HG03460 (cell line): ENCODE measurements at regions not wholly inside any gene's neighbourhood (a gene's known extent, or its start where the extent isn't known, plus 50 kb on each side); places are given as distances from the start of the nearest gene placed in this dataset.
"Not testable (repeated sequence)": the region's sequence is repeated elsewhere in the genome, so short reads cannot be mapped to it uniquely, and the experiment has no call there.

Experiments used
- ATAC-seq: cut with Tn5 transposase; IDR thresholded peaks from one replicate; pipeline ENCODE4 v1.9.1; 2021; ENCODE audit not compliant: unreplicated experiment

DNA sequence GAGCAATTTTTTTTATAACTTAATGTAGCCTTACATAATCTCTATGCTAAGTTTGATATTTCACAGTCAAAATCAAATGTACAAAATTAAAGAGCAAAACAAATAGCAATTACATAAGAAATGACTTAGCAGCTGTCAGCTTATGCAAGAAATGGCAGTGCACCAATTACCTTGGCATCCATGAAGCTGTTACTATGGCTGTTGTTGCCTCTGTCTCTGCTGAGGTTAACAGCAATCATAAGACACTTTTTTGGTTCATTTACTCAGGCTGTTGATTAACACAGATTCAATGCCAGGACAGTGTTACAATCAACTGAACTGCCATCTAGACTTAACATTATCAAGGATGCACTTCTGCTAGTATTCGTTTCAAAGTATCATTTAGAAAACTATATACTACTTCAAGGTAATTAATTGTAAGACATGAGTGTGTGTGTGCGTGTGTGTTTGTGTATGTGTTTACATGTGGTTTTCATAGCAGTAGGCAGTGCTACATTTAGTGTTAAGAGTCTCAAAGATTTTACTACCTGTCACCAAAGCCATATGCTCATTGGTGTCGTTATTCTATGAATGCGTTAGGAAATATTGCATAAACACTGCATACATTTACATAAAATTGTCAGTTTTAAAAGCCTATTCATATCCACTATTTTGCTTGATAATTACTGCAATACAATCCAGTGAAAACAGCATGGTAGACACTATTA is 1084.2 kb upstream of the COX7C start:
- ATAC-seq, result no peak

DNA sequence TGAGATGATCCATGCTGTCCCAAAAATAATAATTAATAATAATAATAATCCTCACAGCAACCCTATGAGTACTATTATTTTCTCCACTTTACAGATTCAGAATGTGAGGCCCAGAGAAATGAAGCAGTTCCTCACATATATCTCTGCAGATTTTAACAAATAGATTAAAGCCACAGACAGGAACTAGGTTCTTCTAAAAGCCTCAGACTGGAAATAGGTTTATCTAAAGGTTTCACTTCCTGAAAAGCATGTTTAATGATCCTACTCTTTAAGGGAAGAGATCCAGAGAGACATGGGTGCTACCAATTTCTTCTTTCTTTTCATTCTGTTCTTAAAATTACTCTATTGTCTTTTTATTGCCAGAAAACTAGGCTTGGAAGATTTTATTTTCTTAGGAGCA is 1079.4 kb upstream of the COX7C start:
- no peak for ATAC-seq

DNA sequence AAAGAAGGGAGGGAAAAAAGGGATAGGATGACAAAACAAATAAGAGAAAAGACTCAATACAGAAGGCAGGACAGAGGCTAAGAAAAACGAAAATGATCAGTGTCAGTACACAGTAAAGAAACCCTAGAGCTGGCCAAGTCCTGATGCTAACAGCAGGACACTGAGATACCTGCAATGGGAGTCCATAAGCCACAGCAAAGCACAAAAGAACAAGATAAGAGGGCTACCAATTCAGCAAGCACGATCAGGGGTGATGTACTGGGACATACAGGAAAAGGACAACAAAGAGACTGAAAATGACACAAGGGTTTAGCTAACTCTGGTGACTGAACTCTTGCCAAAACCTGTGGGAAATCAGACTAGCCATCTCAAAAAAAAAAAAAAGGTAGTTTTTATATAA is 1072.6 kb upstream of the COX7C start:
- no peak for ATAC-seq

DNA sequence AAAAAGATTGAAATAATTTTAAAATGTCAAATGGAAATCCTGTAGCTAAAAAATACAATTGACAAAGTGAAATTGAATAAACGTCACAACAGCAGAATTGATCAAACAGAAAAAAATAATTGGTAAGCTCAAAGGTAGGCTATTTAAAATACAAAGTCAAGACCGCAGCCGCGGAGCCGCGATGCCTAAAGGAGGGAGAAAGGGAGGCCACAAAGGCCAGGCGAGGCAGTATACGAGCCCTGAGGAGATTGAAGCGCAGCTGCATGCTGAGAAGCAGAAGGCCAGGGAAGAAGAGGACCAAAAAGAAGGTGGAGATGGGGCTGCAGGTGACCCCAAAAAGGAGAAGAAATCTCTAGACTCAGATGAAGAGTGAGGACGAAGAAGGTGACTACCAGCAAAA is 1068.5 kb upstream of the COX7C start:
- no peak for ATAC-seq

DNA sequence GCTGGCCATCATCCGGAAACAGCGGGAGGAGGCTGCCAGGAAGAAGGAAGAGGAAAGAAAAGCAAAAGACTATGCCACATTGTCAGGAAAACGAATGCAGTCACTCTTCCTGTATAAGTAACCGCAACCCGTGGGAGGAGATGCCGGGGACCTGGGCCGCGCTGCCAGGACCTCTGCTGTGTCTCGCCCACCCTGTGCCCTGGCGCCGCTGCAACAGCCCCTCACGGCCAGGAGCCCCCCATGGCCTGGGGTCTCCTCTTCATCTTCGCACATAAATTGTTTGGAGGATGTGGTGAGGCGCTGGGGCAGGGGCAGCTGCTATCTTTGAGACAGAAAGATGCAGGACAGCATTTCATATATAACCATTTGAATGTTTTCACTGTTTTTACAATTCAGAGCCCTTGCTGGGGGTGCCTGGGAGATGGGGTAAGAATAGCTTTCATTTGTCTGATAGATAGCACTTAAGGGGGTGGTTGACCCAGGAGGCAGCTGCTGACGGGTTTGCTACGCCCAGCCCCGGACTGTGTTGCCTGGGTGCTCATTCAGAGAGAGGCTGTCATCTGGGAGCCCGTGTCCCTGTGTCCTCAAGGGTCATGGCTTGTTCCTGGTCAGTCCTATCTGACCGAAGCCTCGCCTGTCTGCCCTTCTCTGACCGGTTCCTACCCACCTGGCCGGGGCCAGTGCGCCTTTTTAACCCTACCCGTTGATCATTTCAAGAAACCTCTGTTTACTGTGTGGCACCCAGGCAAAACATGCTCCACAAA is 1067.7 kb upstream of the COX7C start:
- ATAC-seq, result no peak

DNA sequence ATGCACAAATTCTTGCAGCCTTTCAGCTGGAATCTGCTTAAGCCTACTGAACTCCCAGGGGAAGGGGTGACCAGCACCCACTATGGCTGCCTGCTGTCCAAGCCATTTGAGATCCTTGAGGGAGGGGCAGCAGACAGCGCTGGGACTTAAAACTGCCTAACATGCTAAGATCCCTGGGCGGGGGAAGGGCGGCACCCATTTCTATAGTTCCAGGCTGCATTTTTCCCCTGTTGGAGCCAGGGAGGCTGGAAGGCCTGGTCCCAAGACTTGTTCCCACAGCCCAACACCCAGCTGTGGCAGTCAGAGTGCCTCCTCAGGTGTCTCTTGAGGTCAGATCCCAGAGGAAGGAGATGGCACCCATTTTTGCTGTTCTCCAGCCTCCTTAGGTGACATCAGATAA is 1061.3 kb upstream of the COX7C start:
- ATAC-seq, result no peak

DNA sequence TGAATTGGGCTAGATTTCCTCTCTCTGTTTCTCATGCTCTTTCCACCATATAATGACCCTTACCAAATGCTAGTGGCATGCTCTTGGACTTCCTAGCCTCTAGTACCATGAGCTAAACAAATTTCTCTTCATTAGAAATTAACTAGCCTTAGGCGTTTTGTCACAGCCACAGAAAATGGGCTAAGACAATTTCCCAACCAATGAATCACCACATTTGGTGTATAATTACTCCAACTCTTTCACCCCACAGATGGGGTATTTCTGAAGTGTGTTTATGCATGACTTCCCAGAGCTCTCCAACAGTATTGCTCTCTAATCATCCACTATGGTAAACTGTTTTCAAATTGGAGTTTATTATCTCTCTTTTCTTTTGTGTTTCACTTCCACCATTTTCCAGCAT is 1041.1 kb upstream of the COX7C start:
- ATAC-seq, result no peak

DNA sequence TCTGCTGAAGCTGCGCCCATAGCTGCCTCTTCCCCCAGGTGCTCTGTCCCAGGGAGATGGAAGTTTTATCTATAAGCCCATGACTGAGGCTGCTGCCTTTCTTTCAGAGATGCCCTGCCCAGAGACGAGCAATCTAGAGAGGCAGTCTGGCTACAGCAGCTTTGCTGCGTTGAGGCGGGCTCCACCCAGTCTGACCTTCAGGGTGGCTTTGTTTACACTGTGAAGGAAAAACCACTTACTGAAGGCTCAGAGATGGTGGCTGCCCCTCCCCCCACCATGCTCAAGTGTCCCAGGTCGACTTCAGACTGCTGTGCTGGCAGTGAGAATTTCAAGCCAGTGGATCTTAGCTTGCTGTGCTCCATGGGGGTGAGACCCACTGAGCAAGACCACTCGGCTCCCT is 1029.9 kb upstream of the COX7C start:
- not testable (repeated sequence) for ATAC-seq

DNA sequence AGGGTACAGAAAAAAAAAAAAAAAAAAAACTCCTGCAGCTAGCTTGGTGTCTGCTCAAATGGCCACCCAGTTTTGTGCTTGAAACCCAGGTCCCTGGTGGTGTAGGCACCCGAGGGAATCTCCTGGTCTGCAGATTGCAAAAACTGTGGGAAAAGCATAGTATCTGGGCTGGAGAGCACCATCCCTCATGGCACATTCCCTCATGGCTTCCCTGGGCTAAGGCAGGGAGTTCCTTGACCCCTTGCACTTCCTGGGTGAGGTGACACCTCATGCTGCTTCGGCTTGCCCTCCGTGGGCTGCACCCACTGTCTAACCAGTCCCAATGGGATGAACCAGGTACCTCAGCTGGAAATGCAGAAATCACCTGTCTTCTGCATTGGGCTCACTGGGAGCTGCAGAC is 1029.5 kb upstream of the COX7C start:
- not testable (repeated sequence) for ATAC-seq

DNA sequence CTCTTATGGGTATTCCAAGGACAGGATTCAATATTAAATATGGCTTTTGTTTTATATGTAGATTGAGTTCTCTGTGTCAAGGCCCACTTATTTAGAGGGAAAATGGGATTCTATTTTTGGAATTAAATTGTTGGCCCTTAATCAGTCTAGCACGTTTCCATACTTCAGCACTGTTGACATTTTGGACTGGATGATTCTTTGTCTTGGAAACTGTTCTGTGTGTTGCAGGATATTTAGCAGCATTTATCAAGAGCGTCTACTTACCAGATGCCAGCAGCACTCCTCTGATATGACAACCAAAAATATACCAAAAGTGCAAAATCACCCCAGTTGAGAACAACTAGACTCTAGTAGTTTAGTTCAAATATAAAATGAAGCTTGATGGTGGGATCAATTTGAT is 1027.0 kb upstream of the COX7C start:
- no peak for ATAC-seq

DNA sequence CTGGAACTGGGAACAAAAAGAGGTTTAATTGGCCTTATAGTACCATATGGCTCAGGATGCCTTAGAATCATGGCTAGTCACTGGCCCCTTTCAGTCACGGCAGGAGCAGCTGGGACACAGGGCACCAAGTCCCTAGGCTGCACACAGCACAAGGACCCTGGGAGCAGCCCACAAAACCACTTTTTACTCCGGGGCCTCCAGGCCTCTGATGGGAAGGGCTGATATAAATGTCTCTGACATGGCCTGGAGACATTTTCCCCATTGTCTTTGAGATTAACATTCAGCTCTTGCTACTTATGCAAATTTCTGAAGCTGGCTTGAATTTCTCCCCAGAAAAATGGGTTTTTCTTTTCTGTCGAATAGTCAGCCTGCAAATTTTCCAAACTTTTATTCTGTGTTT is 1026.4 kb upstream of the COX7C start:
- ATAC-seq, result no peak

DNA sequence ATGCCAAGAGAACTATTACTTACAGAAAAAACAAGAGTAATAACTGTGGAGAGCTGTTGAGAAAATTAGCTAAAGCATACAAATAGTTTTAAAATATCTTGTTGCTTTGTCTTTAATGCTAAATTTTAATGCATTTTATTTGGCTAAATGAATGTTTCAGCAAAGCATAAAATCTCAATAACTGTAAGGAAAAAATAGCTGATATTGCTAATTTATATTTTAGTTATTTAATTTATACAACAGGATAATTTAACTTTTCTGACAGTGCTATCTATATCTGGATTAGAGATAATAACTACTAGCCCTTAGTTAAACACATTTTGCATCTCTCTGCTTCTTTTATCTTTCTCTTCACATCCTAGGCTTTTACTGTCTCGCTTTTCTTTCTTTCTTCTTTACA is 1014.9 kb upstream of the COX7C start:
- ATAC-seq, result no peak

DNA sequence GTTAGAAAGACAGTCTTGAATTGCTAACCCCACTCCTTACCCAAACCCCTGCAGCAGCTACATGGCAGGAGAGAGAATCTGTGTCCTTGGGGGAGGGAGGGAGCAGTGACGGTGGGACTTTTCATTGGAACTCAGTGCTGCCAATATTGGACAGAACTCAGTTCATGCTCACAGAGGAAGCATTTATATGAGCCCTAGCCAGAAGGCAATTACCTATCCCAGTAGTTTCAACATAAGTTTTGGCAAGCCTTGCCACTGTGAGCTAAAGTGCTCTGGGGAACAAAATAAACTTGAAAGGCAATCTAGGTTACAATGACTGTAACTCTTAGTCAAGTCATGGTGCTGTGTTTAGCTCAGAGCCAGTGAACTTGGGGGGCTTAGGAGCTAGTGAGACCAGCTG is 1013.4 kb upstream of the COX7C start:
- ATAC-seq, result no peak

DNA sequence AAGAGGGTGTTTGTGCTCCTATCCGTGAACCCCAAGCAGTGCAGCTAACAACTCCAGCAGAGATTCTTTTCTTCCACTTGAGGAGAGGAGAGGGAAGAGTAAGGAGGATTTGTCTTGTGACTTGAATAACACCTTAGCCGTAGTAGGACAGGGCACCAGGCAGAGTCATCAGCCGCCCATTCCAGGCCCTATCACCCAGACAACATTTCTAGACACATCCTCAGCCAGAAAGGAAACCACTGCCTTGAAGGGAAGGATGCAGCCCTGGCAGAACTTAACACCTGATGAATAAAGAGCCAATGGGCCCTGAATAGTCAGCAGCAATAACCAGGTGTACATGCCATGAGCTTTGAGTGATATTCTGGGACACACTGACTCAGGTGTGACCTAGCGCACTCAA is 1013.0 kb upstream of the COX7C start:
- no peak for ATAC-seq

DNA sequence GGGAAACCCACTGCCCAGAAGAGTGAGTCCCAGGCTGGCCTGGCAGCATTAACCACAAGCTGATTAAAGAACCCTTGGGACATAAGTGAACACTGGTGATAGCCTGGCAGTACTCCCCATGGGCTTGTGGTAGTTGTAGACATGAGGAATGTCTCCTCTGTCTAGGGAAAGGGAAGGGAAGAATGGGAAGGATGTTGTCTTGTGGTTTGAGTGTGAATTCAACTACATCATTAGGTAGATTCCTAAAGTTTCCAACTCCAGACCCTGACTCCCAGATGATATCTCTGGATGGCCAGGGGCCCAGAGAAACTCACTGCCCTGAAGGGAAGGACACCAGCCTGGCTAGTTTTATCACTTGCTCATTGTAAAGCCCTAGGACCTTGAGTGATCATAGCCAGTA is 1012.4 kb upstream of the COX7C start:
- ATAC-seq, result no peak

DNA sequence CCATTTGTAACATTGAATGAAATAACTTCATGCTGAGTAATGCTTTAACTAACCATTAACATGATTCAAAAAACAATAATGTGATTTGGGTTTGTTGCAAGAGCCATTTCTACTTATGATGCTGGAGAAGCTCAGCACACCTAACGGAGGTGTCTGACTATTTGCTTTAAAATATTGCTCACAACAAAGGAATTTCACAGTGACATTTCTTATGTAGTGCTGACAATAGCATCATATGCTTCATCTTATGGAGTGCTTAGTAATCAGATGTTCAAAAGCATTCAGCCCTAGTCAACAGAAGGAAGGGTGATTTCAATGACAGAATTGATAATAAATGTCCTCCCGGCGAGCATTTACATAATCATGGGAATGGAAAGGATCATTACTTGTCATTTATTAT is 1003.3 kb upstream of the COX7C start:
- no peak for ATAC-seq

DNA sequence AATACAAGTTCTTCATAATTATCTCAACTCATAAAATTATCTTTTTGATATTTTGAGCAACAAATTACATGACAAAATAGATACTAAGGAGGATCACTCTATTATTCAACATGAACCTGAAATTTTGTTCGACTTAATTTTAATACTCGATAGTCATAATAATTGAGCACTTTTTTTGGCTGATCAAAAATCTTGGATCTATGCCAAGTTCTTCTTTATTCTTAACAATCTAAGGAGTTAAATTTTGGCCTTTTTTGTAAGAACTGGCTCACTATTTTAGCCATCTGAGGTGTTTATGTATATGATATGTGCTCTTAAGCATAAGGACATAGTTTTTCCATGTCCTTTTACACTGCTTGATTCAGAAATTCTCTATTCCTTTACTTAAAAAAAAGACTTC is 996.1 kb upstream of the COX7C start:
- no peak for ATAC-seq

DNA sequence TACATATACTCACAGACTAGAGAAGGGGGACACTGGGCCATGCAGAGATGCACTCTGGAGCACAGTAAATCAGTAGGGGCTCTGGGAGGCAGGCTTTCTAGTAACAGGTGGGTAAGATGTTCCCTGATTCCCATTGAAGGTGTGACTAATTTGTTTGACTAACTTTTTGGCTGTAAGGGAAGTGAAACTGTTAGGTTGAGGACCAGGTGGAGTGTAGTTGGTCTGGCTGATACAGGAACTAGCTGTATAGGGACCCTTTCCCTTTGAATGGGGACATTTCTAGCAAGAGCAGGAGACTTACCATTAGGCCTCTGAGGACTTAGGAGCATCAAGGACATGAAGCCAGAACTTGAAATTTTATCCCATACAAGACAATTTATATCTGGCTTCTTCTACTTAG is 989.6 kb upstream of the COX7C start:
- no peak for ATAC-seq

DNA sequence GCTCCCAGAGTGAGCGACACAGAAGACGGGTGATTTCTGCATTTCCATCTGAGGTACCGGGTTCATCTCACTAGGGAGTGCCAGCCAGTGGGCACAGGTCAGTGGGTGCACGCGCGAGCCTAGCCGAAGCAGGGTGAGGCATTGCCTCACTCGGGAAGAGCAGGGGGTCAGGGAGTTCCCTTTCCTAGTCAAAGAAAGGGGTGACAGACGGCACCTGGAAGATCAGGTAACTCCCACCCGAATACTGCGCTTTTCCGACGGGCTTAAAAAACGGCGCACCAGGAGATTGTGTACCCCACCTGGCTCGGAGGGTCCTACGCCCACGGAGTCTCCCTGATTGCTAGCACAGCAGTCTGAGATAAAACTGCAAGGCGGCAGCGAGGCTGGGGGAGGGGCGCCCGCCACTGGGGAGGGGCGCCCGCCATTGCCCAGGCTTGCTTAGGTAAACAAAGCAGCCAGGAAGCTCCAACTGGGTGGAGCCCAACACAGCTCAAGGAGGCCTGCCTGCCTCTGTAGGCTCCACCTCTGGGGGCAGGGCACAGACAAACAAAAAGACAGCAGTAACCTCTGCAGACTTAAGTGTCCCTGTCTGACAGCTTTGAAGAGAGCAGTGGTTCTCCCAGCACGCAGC is 979.1 kb upstream of the COX7C start:
- ATAC-seq, result not testable (repeated sequence)

DNA sequence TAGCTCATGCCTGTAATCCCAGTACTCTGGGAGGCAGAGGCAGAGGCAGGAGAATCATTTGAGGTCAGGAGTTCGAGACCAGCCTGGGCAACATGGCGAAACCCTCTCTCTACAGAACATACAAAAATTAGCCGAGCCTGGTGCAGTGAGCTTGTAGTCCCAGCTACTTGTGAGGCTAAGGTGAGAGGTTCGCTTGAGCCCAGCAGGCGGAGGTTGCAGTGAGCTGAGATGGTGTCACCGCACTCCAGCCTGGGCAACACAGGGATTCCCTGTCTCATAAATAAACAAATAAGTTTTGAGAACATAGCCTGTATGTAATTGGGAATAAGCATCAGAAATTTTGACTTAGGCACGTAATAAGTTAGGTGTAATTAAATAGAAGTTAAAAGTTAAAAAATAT is 971.7 kb upstream of the COX7C start:
- ATAC-seq, result no peak

DNA sequence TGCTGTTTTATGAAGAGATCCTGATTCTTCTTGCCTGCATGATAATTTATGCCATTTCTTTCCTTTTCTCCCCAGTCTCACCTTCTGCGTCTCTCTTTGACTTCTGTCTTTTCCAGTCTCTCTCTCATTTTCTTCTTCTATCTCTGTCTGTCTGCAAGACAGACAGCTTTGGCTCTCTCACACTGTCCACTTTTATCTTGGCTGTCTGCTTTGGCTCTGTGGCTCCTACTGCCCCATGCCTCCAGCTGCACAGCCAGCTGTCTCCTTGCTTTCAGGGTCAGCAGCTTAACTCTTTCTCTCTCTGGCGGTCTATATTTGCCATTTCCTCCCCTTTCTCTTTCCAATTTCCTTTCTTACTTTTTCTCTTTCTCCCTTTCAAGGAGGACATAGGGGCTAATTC is 971.1 kb upstream of the COX7C start:
- ATAC-seq, result no peak

DNA sequence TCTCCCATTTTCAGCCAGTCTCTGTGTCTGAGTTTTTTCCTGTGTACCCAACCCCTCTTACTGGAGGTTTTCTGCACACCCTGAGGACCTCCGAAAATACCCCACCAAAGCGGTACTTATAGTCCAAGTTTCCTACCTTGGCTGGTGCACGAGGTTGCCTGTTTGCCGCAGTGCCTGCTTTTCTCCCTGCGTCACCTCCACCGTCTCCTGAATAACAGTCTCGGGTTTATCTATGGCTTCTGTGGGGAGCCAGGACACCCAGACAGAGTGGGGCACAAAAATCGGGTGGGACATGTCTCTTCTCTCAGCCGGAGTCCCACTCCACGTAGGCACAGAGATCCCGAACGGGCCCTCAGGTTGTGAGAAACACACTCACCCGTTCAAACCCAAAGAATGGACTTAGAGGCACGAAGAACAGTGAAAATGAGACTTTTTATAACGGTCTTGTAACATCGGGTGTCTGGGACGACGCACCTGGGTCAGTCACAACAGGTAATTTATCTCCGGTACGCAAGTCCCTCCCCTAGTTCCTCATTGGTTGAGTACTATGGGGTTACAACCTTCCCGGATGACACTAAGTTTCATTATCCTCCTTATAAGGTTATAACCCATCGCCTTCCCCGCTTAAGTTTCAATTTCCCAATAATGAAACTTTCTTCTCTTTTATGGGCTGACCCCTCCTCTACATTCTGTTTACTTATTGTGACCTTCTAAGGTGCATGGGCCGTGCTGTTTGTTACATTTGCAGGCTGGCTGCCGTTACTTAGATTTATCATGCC is 970.2 kb upstream of the COX7C start:
- ATAC-seq, result no peak
